SK-N-SH (cell line): ENCODE measurements at regions not wholly inside any gene's neighbourhood (a gene's known extent, or its start where the extent isn't known, plus 50 kb on each side); places are given as distances from the start of the nearest gene placed in this dataset.

ENCODE experiments used
- CTCF ChIA-PET: fragments of 300-600, 350-600 bp; formaldehyde crosslinking; extraction: SDS; loops from one replicate; lab custom pipeline; 2021; lab: Yijun Ruan, JAX
- POLR2A ChIA-PET: fragments of 350-600 bp; sonication (Branson Sonifier 250); formaldehyde crosslinking; extraction: SDS; loops from one replicate; lab custom pipeline; 2020; ENCODE audit warnings: antibody characterized with exemption, inconsistent platforms; lab: Yijun Ruan, JAX
- DNase-seq: peaks from one replicate; pipeline ENCODE4 v3.0.0; 2012
- H2AFZ ChIP-seq: fragments of 200-600 bp; sonication (generic); 2 replicates; pipeline ENCODE4 v1.8.1; 2016; ENCODE audit warnings: antibody characterized with exemption, mild to moderate bottlenecking, low read depth
- H3F3A ChIP-seq: fragments of 200-600 bp; sonication (generic); replicated peaks from 2 replicates; pipeline ENCODE3; 2016; ENCODE audit warnings: antibody characterized with exemption, mild to moderate bottlenecking; ENCODE audit not compliant: insufficient read depth
- H3K27ac ChIP-seq, 2 experiments: fragments of 200-500 bp in 1 of 2; fragments of 200-600 bp in 1 of 2; sonication (Bioruptor generic) in 1 of 2; sonication (generic), shearing (Covaris generic) in 1 of 2; 2 replicates each; pipeline versions ENCODE4 v1.5.1 to v1.6.1; 2014 to 2016; ENCODE audit warnings: low read depth in 2 of 2, inconsistent platforms in 1 of 2, low read length in 1 of 2, mild to moderate bottlenecking in 1 of 2, mixed read lengths in 1 of 2
- H3K27me3 ChIP-seq: fragments of 200-600 bp; sonication (generic), shearing (Covaris generic); 2 replicates; pipeline ENCODE4 v1.6.1; 2016; ENCODE audit warnings: mixed run types; ENCODE audit not compliant: insufficient read depth
- H3K36me3 ChIP-seq, 2 experiments: fragments of 200-500 bp in 1 of 2; fragments of 200-600 bp in 1 of 2; sonication (Bioruptor generic) in 1 of 2; sonication (generic) in 1 of 2; replicated peaks in 1 of 2; 2 replicates each; pipeline versions ENCODE3 to v1.5.1; 2014 to 2016; ENCODE audit warnings: low read length in 1 of 2, mild to moderate bottlenecking in 1 of 2; ENCODE audit not compliant: insufficient read depth in 2 of 2, control insufficient read depth in 1 of 2
- H3K4me1 ChIP-seq, 2 experiments: fragments of 200-500 bp in 1 of 2; fragments of 200-600 bp in 1 of 2; sonication (Bioruptor generic) in 1 of 2; sonication (generic), shearing (Covaris generic) in 1 of 2; 2 replicates each; pipeline versions ENCODE4 v1.5.1 to v1.6.1; 2014 to 2016; ENCODE audit warnings: low read depth in 1 of 2, low read length in 1 of 2, mixed run types in 1 of 2; ENCODE audit not compliant: insufficient read depth in 2 of 2, control insufficient read depth in 1 of 2
- H3K4me2 ChIP-seq: fragments of 200-600 bp; sonication (generic), shearing (Covaris generic); 2 replicates; pipeline ENCODE4 v1.6.1; 2017; ENCODE audit warnings: mixed run types
- H3K4me3 ChIP-seq, 2 experiments: fragments of 200-500 bp in 1 of 2; fragments of 200-600 bp in 1 of 2; sonication (Bioruptor generic) in 1 of 2; sonication (generic), shearing (Covaris generic) in 1 of 2; 2 replicates each; pipeline versions ENCODE4 v1.5.1 to v1.8.1; 2014 to 2016; ENCODE audit warnings: low read depth in 2 of 2, inconsistent platforms in 1 of 2, low read length in 1 of 2, mild to moderate bottlenecking in 1 of 2, mixed read lengths in 1 of 2, moderate library complexity in 1 of 2
- H3K79me2 ChIP-seq: fragments of 200-600 bp; sonication (generic); 2 replicates; pipeline ENCODE4 v1.8.1; 2017; ENCODE audit warnings: mild to moderate bottlenecking; ENCODE audit not compliant: insufficient read depth
- H3K9ac ChIP-seq: fragments of 200-600 bp; sonication (generic); 2 replicates; pipeline ENCODE4 v1.6.1; 2017; ENCODE audit warnings: mixed run types
- H3K9me2 ChIP-seq: fragments of 200-600 bp; sonication (generic); 2 replicates; pipeline ENCODE4 v1.6.1; 2017; ENCODE audit warnings: mixed run types
- H3K9me3 ChIP-seq: fragments of 200-600 bp; sonication (generic); 2 replicates; pipeline ENCODE4 v1.6.1; 2017; ENCODE audit warnings: mixed run types, mild to moderate bottlenecking, moderate library complexity
- H4K20me1 ChIP-seq: fragments of 200-600 bp; sonication (generic); 2 replicates; pipeline ENCODE4 v1.6.1; 2017; ENCODE audit warnings: mild to moderate bottlenecking, mixed run types; ENCODE audit not compliant: insufficient read depth
- ELF1 ChIP-seq: IDR thresholded peaks from 2 replicates; pipeline ENCODE4 v1.4.0; 2012
- FOXM1 ChIP-seq: IDR thresholded peaks from 2 replicates; pipeline ENCODE4 v1.4.0; 2012; ENCODE audit warnings: low read depth, mild to moderate bottlenecking
- NFIC ChIP-seq: IDR thresholded peaks from 2 replicates; pipeline ENCODE4 v1.4.0; 2012; ENCODE audit warnings: borderline replicate concordance
- NRF1 ChIP-seq: IDR thresholded peaks from 2 replicates; pipeline ENCODE4 v1.6.1; 2012; ENCODE audit warnings: low read depth, mild to moderate bottlenecking, low read length
- POLR2AphosphoS5 ChIP-seq: IDR thresholded peaks from 2 replicates; pipeline ENCODE4 v1.6.1; 2012; ENCODE audit warnings: low read depth, low read length
- RFX5 ChIP-seq: IDR thresholded peaks from 2 replicates; pipeline ENCODE4 v1.6.1; 2012; ENCODE audit warnings: mild to moderate bottlenecking, improper control_type of control experiment, low read length
- RXRA ChIP-seq: IDR thresholded peaks from 2 replicates; pipeline ENCODE4 v1.4.0; 2012; ENCODE audit warnings: low read depth, mild to moderate bottlenecking, borderline replicate concordance
- SIN3A ChIP-seq: IDR thresholded peaks from 2 replicates; pipeline ENCODE4 v1.6.1; 2012; ENCODE audit warnings: low read depth, mild to moderate bottlenecking, low read length, moderate library complexity, borderline replicate concordance
- TCF12 ChIP-seq: IDR thresholded peaks from 2 replicates; pipeline ENCODE4 v1.4.0; 2012
- WGBS: methylation state at CpG from one replicate; pipeline ENCODE4 v1.1.6; 2017; ENCODE audit warnings: low lambda C conversion rate; 5-methylcytosine and 5-hydroxymethylcytosine counted together
- TF ChIP-seq, protein P1 (sequence below): IDR thresholded peaks from 2 replicates; pipeline ENCODE4 v1.4.0; 2012; ENCODE audit warnings: low read depth, borderline replicate concordance
- TF ChIP-seq, protein P2 (sequence below): fragments of 150-350 bp; IDR thresholded peaks from 2 replicates; pipeline ENCODE4 v1.6.1; 2017; ENCODE audit warnings: antibody characterized with exemption, low read length, low read depth, borderline replicate concordance
- TF ChIP-seq, protein P3 (sequence below): IDR thresholded peaks from 2 replicates; pipeline ENCODE4 v1.4.0; 2012; ENCODE audit warnings: low read depth, borderline replicate concordance
- TF ChIP-seq, protein P4 (sequence below): fragments of 150-350 bp; IDR thresholded peaks from 2 replicates; pipeline ENCODE4 v1.6.1; 2016; ENCODE audit warnings: mild to moderate bottlenecking, low read depth, low read length
- TF ChIP-seq, protein P5 (sequence below): IDR thresholded peaks from 2 replicates; pipeline ENCODE4; 2012

DNA sequence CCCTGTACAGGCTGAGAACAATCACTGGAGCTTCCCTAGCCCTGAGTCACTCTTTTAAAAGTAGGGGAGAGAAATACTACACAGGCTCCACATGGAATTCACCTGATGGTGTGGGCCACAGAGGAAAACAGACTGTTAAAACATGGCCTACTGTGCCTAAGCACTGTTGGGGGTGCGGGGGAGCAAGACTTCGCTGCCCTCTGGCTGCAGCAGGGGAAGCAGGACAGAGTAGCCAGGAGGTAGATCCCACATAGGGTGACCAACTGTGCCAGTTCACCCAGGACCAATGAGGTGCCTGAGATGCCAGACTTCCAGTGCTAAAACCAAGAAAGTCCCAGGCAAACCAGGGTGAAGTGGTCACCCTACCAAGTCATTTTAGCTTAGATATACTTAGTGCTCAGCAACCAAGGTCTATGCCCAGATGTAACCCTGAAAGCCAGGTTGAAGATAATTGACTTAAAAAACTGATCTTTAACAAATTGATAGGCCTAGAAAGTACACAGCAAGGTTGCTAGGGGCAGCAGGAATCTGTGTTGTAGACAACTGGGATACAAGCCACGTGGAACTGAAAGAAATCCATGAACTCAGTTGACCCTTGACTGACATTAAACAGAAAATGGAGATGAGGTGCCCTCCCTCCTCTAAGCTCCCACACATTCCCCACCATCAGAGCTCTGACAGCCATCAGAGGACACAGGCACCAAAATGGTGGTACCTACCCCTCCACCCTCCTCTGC lies 344.2 kb upstream of the PPP2R3A start (continued):
- TF ChIP-seq SIN3A, result no peak

DNA sequence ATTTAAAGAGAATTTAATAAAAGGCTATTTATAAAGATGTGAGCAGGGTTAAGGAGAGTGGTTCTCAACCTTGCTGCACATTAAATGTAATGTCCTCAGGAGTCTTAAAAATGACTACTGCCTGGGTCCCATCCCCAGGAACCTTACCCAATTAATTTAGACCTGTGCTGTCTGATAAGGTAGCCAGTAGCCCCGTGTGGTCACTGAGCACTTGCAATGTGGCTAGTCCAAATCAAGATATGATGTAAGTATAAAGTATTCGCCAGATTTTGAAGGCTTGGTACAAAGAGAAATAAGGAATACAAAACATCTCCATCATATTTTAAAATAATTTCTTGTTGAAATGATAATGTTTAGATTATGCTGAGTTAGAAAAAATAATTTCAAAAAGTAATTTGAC lies 343.3 kb upstream of the PPP2R3A start:
- no peak for DNase-seq
- Histone ChIP-seq H3K27me3 (no peaks in the 10 kb centered on the region), H3K4me3 (no peak overlapping the region), H3K27ac (no peak overlapping the region), H3K9me2 (no peaks in the 10 kb centered on the region), H3K4me2 (no peak overlapping the region), H3K79me2 (no peaks in the 10 kb centered on the region), H4K20me1 (no peaks in the 10 kb centered on the region), H3K9me3 (no peaks in the 10 kb centered on the region), H3K36me3 (no peaks in the 10 kb centered on the region), H2AFZ (no peak overlapping the region), H3F3A (no peaks in the 10 kb centered on the region), H3K9ac (no peak overlapping the region), H3K4me1 (no peaks in the 10 kb centered on the region)
- POLR2A ChIA-PET, result no interaction called here
- CTCF ChIA-PET, result interaction anchor here (1.2 kb wide), 1 partner anchor 22 kb away, joined by 3 read pairs; no protein-coding TSS in a partner anchor
- no peak for TF ChIP-seq POLR2AphosphoS5
- TF ChIP-seq, protein P1, sequence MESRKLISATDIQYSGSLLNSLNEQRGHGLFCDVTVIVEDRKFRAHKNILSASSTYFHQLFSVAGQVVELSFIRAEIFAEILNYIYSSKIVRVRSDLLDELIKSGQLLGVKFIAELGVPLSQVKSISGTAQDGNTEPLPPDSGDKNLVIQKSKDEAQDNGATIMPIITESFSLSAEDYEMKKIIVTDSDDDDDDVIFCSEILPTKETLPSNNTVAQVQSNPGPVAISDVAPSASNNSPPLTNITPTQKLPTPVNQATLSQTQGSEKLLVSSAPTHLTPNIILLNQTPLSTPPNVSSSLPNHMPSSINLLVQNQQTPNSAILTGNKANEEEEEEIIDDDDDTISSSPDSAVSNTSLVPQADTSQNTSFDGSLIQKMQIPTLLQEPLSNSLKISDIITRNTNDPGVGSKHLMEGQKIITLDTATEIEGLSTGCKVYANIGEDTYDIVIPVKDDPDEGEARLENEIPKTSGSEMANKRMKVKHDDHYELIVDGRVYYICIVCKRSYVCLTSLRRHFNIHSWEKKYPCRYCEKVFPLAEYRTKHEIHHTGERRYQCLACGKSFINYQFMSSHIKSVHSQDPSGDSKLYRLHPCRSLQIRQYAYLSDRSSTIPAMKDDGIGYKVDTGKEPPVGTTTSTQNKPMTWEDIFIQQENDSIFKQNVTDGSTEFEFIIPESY, result no peak
- TF ChIP-seq, protein P2, sequence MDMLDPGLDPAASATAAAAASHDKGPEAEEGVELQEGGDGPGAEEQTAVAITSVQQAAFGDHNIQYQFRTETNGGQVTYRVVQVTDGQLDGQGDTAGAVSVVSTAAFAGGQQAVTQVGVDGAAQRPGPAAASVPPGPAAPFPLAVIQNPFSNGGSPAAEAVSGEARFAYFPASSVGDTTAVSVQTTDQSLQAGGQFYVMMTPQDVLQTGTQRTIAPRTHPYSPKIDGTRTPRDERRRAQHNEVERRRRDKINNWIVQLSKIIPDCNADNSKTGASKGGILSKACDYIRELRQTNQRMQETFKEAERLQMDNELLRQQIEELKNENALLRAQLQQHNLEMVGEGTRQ, result no peak
- no peak for TF ChIP-seq RFX5
- TF ChIP-seq, protein P3, sequence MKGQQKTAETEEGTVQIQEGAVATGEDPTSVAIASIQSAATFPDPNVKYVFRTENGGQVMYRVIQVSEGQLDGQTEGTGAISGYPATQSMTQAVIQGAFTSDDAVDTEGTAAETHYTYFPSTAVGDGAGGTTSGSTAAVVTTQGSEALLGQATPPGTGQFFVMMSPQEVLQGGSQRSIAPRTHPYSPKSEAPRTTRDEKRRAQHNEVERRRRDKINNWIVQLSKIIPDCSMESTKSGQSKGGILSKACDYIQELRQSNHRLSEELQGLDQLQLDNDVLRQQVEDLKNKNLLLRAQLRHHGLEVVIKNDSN, result no peak
- TF ChIP-seq NRF1, result no peak
- no peak for TF ChIP-seq RXRA
- no peak for TF ChIP-seq TCF12
- TF ChIP-seq, protein P4, sequence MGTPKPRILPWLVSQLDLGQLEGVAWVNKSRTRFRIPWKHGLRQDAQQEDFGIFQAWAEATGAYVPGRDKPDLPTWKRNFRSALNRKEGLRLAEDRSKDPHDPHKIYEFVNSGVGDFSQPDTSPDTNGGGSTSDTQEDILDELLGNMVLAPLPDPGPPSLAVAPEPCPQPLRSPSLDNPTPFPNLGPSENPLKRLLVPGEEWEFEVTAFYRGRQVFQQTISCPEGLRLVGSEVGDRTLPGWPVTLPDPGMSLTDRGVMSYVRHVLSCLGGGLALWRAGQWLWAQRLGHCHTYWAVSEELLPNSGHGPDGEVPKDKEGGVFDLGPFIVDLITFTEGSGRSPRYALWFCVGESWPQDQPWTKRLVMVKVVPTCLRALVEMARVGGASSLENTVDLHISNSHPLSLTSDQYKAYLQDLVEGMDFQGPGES, result no peak
- no peak for TF ChIP-seq ELF1
- TF ChIP-seq, protein P5, sequence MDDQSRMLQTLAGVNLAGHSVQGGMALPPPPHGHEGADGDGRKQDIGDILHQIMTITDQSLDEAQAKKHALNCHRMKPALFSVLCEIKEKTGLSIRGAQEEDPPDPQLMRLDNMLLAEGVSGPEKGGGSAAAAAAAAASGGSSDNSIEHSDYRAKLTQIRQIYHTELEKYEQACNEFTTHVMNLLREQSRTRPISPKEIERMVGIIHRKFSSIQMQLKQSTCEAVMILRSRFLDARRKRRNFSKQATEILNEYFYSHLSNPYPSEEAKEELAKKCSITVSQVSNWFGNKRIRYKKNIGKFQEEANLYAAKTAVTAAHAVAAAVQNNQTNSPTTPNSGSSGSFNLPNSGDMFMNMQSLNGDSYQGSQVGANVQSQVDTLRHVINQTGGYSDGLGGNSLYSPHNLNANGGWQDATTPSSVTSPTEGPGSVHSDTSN, result no peak
- TF ChIP-seq FOXM1, result no peak
- no peak for TF ChIP-seq NFIC
- WGBS, result 39% methylated on average over 2 of the region's 2 CpGs
